ENCODE measurements at regions not wholly inside any gene's neighbourhood (a gene's known extent, or its start where the extent isn't known, plus 50 kb on each side); places are given as distances from the start of the nearest gene placed in this dataset.

DNA sequence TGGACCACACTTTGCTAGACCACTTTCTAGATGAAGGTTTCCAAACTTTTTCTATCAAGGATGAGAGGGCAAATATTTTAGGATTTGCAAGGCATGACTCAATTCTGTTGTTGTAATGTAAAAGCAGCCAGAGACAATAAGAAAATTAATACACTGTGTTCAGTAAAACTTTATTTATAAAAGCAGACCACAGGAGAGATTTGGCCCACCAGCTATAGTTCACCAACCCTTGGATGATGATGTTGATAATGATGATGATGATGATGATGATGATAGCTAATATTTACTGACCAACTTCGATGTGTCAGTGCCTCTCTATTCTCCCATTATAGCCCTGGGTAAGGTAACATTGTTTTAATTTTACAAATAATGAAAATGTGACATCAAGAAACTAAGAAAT is 156.5 kb downstream of the BTG1 start:
- TF ChIP-seq ZFX (IDR thresholded peaks at IDR 0.05), result no peak
- TF ChIP-seq, protein P1, sequence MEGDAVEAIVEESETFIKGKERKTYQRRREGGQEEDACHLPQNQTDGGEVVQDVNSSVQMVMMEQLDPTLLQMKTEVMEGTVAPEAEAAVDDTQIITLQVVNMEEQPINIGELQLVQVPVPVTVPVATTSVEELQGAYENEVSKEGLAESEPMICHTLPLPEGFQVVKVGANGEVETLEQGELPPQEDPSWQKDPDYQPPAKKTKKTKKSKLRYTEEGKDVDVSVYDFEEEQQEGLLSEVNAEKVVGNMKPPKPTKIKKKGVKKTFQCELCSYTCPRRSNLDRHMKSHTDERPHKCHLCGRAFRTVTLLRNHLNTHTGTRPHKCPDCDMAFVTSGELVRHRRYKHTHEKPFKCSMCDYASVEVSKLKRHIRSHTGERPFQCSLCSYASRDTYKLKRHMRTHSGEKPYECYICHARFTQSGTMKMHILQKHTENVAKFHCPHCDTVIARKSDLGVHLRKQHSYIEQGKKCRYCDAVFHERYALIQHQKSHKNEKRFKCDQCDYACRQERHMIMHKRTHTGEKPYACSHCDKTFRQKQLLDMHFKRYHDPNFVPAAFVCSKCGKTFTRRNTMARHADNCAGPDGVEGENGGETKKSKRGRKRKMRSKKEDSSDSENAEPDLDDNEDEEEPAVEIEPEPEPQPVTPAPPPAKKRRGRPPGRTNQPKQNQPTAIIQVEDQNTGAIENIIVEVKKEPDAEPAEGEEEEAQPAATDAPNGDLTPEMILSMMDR (conservative IDR thresholded peaks at IDR 0.05), result no peak

DNA sequence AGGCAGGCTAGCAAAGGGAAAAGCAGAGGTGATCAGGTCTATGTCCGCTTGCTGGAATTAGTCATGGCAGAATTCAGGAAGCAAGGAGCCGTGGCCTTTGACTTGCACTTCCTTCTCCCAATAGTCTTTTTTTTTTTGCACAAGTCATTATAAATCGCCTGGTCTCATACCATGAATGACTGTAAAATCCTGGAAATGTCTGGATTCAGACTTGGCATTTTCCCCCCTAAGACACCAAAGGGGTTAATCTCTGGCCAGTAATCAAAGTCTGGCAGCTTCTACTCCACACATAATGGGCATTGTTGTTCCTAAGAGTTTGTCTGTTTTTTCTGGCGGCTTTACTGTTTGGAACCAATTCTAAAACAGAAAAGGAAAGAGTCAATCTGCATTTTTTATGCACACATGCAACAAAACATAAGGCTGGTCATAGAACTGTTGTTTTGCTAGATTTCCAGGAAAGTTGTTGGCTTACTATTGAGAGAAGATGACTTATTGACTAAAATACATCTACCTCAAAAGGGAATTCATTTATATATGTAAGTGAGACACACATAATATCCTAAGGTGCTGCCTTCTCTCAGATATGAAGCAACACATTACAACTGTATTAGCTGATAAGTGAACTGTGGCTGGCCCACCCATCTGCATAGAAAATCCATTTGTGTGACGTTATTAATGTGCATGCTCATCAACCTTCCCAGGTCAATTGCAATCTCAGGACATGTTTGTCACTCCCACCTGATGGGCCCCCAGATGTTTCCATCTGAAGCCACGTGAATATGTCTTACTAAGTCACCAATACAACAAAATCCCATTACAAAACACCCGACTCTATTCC is 157.3 kb downstream of the BTG1 start:
- no peak overlapping the region for H3K27ac ChIP-seq
- no peak for TF ChIP-seq ZFX (IDR thresholded peaks at IDR 0.05)

More for the DNA sequence above, 156.5 kb downstream of the BTG1 start:
- no peak overlapping the region for H3K27ac ChIP-seq

DNA sequence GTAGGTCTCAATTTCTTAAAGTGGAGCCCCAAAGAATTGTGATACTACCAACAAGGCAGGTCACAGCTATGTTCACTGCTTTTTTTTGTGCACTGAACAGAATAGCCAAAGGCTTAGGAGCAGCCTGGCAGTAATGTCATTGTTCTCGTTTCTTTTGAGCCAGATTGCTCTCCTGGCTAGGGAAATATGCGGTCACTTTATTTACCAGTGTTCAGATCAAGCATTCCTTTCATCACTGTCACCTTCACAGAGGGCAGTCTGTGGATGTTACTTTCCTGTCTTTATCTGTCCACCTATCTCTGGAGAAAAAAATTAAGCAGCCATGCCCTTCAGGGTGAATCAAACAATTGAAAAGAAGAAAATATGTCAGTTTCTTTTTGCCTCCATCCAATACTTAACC is 159.6 kb downstream of the BTG1 start:
- TF ChIP-seq ZFX (IDR thresholded peaks at IDR 0.05), result no peak
- TF ChIP-seq, protein P1 (conservative IDR thresholded peaks at IDR 0.05), result no peak
- no peak overlapping the region for H3K27ac ChIP-seq

DNA sequence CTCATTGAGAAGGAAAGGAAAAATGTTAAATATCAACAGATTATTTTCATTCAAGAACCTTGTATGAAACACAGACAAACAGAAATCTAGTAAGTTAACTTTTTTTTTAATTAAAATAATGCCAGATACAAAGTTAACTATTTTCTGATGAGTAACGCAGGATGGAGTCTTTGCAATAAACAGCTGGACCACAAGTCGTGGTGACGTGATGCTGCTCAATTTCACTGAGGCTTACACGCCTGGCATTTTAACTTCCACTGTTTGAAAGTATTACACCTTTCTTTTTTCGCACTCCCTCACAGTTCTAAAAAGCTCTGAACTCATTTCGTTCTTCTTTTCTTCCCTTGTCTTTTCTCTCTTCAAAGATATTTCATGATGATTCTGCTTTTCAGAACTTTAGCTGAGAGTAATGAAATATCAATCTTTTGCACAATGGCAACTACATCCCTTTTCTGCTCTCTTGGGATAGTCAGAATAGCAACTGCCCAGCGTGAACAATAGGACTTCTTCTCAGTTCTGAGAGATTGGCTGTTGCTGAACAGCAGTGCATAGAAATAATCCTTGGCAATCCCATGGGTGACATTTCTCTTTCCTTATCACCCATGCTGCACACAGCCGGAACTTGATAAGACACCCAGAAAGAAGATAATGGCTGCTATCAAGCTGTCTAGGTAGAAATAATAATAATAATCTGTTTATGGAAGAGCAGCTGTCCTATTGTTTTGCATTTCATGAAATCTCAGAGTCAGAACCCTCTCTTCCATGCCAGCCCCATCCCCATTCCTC is 160.5 kb downstream of the BTG1 start:
- no peak overlapping the region for H3K27ac ChIP-seq
- TF ChIP-seq, protein P1 (conservative IDR thresholded peaks at IDR 0.05), result no peak
- TF ChIP-seq ZFX (IDR thresholded peaks at IDR 0.05), result no peak

GRCh38 chr12:91984556-91984955 is 161.1 kb downstream of the BTG1 start:
- no peak for TF ChIP-seq ZFX (IDR thresholded peaks at IDR 0.05)
- TF ChIP-seq, protein P1 (conservative IDR thresholded peaks at IDR 0.05), result no peak
- no peak overlapping the region for H3K27ac ChIP-seq

GRCh38 chr12:91983935-91984334 is 161.7 kb downstream of the BTG1 start:
- TF ChIP-seq, protein P1 (conservative IDR thresholded peaks at IDR 0.05), result no peak
- H3K27ac ChIP-seq, result no peak overlapping the region

DNA sequence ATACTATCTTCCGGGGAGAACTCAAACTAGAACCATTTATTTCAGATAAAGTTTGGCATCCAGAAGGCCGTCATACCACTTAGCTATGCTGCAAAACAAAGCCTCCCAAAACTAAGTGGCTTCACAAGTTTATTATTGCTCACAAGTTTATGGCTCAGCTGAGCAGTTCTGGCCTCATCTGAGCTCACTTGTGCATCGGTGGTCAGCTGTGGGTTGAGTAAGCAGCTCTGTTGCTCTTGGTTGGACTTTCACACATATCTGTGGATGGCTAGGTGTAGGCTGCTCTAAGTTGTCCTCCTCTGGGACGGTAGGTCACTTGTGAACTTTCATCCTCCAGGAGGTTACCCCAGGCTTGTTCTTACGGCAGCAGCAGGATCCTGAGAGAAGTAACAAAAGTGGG is 162.7 kb downstream of the BTG1 start:
- TF ChIP-seq, protein P1 (conservative IDR thresholded peaks at IDR 0.05), result no peak
- TF ChIP-seq ZFX (IDR thresholded peaks at IDR 0.05), result no peak
- no peak overlapping the region for H3K27ac ChIP-seq
